ENCODE measurements at regions not wholly inside any gene's neighbourhood (a gene's known extent, or its start where the extent isn't known, plus 50 kb on each side); places are given as distances from the start of the nearest gene placed in this dataset.
"Not testable (repeated sequence)": the region's sequence is repeated elsewhere in the genome, so short reads cannot be mapped to it uniquely, and the experiment has no call there.

DNA sequence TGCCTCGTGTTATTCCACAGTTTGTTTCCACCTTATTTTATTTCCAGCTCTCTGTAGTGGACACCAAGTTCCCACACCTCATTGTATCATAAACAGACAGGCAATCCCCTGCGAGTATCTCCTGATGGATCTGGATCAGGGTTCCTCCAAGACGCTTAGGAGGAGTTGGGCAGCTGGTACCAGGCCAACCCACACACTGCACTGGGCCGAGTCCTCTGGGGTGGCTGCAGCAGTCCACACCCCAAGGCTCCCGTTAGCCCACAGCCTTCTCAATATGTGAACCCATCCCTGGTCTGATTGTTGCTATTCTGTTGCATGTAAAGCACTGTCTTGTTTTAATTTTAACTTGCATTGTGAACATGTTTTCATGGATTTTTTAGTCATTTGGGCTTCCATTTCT, 178.8 kb upstream of the RAB6C start:
- intact Hi-C loops (cut with DNase I), result no loop called here

GRCh38 chr2:129801575-129801974, 177.9 kb upstream of the RAB6C start:
- DNase-seq (ENCODE audit: low spot score), result no peak
- intact Hi-C loops (cut with DNase I), result no loop called here

More for the DNA sequence above, 178.8 kb upstream of the RAB6C start:
- DNase-seq (ENCODE audit: low spot score), result no peak

DNA sequence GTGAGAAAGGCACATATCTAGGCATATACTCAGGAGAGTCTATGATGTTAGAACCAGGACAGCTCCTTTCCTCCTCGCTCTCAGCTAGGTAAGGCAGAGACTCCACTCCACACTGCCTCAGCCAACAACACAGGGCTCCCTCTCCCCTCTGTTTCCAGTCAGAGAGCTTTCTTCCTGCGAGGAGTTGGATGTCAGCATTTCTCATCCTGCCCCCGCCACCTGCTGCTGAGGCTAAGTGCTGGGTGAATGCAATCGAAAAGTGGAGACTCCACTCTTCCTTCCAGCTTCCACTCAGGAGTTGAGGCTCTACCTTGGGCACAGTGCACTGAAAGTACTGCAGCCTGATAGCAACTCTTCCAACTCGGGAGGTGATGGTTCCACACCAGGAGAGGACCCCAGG, 177.2 kb upstream of the RAB6C start:
- no peak for DNase-seq (ENCODE audit: low spot score)
- intact Hi-C loops (cut with DNase I), result no loop called here

GRCh38 chr2:129803032-129803431, 176.4 kb upstream of the RAB6C start:
- DNase-seq (ENCODE audit: low spot score), result no peak
- intact Hi-C loops (cut with DNase I), result no loop called here

DNA sequence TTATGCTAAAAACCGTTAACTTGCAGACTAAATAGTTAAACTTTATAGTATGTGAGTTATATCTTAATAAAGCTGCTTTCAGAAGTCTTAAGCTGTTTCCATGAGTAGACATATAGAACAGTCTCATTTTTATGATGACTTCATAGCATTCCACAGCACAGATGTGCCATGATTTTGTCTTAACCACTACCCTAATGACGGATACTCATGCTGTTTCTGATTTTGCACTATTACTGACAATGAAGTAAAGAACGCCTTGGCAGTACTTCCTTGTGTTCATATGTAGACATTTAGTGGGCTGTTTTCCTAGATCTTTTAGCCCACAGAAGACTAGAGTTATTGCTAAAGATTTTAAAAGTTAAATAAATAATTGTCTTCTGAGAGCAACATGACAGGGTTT, 175.6 kb upstream of the RAB6C start:
- intact Hi-C loops (cut with DNase I), result no loop called here
- no peak for DNase-seq (ENCODE audit: low spot score)

- intact Hi-C loops (cut with DNase I), result no loop called here
- DNase-seq (ENCODE audit: low spot score), result no peak
Observed at GRCh38 chr2:129805899-129806298, 173.6 kb upstream of the RAB6C start.

DNA sequence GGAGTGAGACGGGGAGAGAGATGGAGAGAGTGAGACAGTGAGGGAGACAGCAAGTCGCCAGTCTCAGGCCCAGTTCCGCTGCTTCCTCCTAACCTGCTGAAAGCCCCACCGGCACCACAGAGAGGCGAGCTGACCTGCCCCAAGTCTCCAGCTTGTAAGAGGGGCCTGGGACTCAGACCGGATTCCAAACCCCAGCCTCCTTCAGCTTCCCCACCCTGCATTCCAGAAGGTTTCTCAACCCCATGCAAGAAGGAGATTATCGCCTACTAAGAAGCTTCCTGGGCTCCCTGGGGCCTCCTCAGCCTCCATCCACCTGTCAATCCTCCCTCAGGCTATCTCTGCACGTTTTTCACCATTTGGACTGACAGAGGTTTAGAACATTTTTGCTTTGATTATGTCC, 173.1 kb upstream of the RAB6C start:
- intact Hi-C loops (cut with DNase I), result no loop called here
- DNase-seq (ENCODE audit: low spot score), result no peak

GRCh38 chr2:129806990-129807389, 172.5 kb upstream of the RAB6C start:
- intact Hi-C loops (cut with DNase I), result no loop called here
- DNase-seq (ENCODE audit: low spot score), result no peak

DNA sequence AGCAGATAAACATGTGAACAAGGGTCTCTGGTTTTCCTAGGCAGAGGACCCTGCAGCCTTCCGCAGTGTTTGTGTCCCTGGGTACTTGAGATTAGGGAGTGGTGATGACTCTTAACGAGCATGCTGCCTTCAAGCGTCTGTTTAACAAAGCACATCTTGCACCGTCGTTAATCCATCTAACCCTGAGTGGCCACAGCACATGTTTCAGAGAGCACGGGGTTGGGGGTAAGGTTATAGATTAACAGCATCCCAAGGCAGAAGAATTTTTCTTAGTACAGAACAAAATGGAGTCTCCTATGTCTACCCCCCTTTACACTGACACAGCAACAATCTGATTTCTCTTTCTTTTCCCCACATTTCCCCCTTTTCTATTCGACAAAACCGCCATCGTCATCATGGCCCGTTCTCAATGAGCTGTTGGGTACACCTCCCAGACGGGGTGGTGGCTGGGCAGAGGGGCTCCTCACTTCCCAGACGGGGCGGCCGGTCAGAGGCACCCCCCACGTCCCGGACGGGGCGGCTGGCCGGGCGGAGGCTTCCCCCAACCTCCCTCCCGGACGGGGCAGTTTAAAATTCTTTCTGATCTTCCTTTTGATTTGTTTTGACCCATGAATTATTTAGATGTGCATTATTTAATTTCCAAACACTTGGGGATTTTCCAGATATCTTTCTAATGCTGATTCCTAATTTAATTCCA, 171.7 kb upstream of the RAB6C start:
- DNase-seq (ENCODE audit: low spot score); intact Hi-C loops (cut with DNase I): not testable (repeated sequence)

- DNase-seq (ENCODE audit: low spot score), result no peak
- intact Hi-C loops (cut with DNase I), result loop anchor here in 1 of 2 donors (10.0 kb wide), 1 partner anchor 414 kb away; no protein-coding TSS in a partner anchor
Observed at GRCh38 chr2:129810521-129810920, 168.9 kb upstream of the RAB6C start.

DNA sequence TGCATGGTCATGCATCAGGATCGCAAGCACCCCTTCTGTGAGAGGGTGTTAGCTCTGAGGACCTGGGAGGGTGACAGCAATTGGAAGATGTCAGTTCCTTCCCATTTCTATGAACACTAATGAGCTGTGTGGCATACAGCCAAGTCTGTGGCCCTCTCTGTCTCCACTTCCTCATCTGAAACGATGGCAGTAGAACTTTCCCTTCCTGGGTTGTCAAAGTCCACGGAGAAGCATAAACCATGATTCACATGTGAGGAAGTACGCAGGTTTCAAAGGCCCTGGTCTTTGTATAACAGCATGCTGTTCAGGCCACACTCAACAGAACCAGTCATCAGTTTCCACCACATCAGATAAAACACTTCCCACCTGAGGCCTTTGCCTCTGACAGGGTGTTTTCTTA, 167.4 kb upstream of the RAB6C start:
- intact Hi-C loops (cut with DNase I), result loop anchor here in 1 of 2 donors (10.0 kb wide), 1 partner anchor 413 kb away; no protein-coding TSS in a partner anchor
- DNase-seq (ENCODE audit: low spot score), result no peak

DNA sequence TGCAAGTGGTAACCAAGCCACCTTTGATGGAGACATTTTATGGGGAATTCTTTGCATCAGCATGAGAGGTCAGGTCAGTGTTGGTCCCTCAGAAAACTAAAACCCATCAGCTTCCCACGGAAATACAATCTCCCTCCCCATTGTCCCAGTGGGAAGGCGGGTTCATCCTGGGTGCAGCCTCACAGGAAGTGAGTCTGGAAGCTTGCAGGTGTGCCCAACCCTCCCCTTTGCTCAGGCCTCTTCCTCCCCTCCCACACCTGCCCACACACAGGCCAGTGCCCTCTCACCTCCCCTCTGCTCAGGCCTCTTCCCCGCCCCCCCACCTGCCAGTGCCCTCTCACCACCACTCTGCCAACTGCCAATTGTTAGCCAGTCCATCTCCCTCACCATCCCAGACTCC, 166.8 kb upstream of the RAB6C start:
- no peak for DNase-seq (ENCODE audit: low spot score)
- intact Hi-C loops (cut with DNase I), result loop anchor here in 1 of 2 donors (10.0 kb wide), 1 partner anchor 412 kb away; no protein-coding TSS in a partner anchor

DNA sequence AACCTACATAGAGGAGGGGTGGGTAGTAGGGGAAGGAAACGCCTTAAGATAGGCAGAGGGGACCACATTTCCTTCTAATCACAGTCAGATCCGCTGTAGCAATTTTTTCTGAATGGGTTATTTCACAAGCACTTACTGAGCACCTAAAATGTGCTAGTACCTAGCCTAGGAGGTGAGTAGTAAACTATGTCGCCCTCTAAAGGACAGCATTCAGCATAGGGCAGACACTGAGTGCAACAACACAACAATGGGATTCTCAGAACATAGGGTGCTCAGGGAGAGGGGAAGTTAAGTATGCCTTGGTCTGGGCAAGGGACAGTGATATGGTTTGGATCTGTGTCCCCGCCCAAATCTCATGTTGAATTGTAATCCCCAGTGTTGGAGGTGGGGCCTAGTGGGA, 166.1 kb upstream of the RAB6C start:
- intact Hi-C loops (cut with DNase I), result loop anchor here in 1 of 2 donors (10.0 kb wide), 1 partner anchor 411 kb away; no protein-coding TSS in a partner anchor
- no peak for DNase-seq (ENCODE audit: low spot score)

GRCh38 chr2:129816813-129817574, 162.5 kb upstream of the RAB6C start:
- intact Hi-C loops (cut with DNase I), result loop anchor here in 1 of 2 donors (10.0 kb wide), 1 partner anchor 408 kb away; no protein-coding TSS in a partner anchor
- DNase-seq (ENCODE audit: low spot score), result no peak

DNA sequence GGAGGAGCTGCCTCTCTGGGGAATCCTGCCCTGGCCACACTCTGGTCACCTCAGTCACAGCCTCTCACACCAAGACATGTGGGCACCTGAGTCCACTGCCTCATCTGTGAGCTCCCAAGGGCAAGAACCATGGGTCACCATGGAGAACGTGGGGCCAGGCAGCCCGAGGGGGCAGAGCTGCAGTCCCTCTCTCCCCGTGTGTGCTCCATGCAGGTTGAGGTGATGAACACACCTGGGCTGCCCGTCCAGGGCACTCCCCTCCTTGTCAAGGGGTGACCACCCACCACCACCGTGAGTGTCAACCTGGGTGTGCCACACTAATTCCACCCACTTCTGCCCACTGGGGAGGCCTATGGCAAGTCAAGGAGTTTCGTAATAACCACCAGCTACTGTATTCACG, 159.6 kb upstream of the RAB6C start:
- DNase-seq (ENCODE audit: low spot score), result no peak
- intact Hi-C loops (cut with DNase I), result loop anchor here in 1 of 2 donors (10.0 kb wide), 1 partner anchor 405 kb away; no protein-coding TSS in a partner anchor

DNA sequence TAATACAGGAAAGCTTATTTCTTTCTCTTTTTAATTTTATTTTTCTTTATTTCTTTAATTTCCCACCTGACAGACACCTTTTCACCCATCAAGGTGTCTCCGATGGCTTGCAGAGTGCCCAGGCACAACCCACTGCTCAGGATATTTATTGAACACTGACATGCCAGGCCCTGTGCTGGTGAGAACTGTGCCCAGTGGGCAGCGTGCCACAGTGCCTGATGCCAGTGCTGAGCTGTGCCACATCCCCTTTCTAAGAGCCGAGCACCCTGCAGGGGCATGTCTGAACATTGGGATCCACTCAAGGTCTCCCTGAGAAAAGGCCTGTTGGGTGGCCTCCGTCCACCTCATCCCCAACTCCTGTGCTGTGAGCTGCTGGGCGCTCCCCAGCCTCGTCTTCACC, 158.6 kb upstream of the RAB6C start:
- intact Hi-C loops (cut with DNase I), result no loop called here
- DNase-seq (ENCODE audit: low spot score), result no peak

DNA sequence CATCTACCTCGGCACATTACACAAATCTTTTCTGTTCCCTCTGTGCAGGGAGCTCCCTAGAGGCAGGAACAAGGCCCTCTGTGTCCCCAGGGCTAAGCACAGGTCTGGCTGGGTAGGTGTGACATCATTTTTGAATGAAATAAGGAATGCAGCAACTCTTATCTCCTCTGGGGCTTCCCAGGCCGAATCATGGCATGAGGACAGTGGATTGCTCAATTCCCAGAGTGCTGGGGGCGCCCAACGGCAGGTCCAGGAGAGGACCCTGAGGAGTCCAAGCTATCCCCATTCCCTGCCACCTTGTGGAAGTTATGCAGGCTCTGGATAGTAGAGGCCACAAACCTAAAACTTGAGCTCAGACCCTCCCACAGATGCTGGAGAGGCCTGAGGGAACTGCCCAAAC, 158.0 kb upstream of the RAB6C start:
- no peak for DNase-seq (ENCODE audit: low spot score)
- intact Hi-C loops (cut with DNase I), result no loop called here

GRCh38 chr2:129823044-129823443, 156.4 kb upstream of the RAB6C start:
- intact Hi-C loops (cut with DNase I), result no loop called here
- DNase-seq (ENCODE audit: low spot score), result no peak

GRCh38 chr2:129827311-129828090, 152.0 kb upstream of the RAB6C start:
- DNase-seq (ENCODE audit: low spot score), result no peak
- intact Hi-C loops (cut with DNase I), result no loop called here

DNA sequence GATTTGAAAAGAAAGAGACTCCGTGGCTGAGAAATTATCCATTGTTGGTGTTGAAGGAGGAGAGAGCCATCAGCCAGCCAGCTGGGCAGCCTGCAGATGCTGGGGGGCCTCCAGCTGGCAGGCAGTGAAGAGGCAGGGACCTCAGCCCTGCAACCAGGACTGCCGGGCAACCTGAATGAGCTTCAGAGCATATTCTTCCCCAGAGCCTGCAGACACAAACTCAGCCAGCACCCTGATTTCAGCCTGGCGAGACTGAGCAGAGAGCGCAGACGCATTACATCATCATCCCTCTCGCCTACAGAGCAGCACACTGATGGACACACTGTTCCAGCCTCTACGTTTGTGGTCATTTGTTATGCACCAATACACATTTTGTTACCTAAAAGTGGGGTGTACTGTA, 150.7 kb upstream of the RAB6C start:
- DNase-seq (ENCODE audit: low spot score), result no peak
- intact Hi-C loops (cut with DNase I), result no loop called here

Measured in posterior vena cava (tissue), 2 donors.